GM21526 (cell line): ENCODE measurements at regions not wholly inside any gene's neighbourhood (a gene's known extent, or its start where the extent isn't known, plus 50 kb on each side); places are given as distances from the start of the nearest gene placed in this dataset.

Experiments used
- ATAC-seq: cut with Tn5 transposase; IDR thresholded peaks from one replicate; pipeline ENCODE4 v1.9.1; 2021; ENCODE audit warnings: moderate library complexity; ENCODE audit not compliant: unreplicated experiment, low FRiP score

DNA sequence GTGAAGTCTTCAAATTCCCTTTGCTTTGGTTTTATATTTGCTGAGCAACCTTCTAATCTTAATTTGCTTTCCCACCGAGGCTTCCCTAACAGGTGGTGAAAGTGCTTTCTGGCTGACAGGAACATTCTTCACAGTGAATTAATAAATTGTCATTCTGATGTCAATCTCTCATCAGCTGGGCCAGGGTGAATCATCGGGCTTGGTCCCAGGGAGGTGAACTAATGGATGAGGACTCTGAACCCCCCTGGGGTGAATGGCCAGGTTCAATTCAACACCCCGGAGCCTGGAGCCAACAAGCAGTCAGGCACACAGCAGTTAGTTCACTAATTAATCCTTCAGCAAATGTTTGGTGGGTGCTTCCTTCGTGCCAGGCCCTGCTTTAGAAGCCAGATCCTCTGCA lies 155.4 kb upstream of the PDGFD start:
- no peak for ATAC-seq

DNA sequence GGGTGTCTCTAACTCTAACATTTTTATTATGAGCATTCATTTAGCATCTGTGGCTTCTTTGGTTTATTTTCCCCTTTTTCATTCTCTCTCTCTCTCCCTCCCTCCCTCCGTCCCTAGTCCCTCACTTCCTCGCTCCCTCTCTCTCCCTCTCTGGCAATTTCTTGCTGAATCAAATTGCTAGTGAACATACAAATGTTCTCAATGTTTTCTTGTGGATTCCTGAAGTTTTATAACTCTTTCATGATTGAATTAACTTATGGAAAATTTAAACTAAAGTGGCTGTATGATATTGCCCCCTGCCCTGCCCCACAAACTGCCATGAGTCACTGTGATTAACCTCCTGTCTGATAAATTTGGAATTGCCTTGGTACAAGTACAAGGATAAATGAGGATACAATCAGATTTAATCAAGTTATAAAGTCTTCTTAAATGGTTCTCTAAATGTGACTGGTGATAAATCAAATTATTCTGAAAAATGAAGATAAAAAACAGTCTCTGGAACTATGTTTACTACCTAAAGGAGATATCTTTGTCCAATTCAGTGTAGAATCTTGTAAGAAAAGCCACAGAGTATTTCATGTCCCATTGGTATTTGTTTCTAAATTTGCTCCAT lies 143.0 kb upstream of the PDGFD start:
- ATAC-seq, result no peak

DNA sequence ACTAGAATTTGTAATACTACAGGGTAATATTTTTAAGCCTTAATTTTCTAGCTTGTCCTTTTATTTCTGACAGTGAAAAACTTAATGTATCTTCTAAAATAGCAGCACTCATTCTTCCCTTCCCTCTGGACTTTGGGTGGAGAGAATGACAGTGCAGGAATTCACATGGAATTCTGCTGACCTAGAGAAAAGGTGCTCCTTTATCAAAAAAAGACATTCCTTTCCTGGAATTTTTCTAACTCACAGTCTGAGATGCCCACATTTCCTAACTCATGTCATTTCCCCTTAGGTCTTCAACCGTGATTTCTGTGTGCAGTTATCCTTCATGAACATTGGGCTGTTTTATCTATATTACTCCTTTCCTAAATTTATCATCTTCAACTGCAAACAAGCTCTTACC lies 137.8 kb upstream of the PDGFD start:
- no peak for ATAC-seq

DNA sequence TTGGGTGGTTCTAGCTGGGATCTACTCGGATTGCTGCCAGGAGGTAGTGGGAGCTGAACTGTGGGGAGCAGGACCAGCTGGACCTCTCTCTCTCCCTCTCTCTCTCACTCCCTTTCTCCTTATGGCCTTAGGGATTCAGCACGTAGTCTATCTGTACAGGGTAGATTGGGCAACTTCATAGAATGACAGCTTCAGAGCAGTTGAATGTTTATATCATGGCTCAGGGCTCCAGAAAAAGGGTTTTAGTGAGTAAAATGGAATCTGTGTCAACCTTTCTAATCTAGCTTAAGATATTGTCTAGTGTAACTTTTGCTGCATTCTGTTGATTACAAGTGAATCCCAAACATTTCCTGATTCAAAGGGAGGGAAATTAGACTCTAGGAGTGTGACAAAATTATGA lies 127.7 kb upstream of the PDGFD start:
- ATAC-seq, result no peak

DNA sequence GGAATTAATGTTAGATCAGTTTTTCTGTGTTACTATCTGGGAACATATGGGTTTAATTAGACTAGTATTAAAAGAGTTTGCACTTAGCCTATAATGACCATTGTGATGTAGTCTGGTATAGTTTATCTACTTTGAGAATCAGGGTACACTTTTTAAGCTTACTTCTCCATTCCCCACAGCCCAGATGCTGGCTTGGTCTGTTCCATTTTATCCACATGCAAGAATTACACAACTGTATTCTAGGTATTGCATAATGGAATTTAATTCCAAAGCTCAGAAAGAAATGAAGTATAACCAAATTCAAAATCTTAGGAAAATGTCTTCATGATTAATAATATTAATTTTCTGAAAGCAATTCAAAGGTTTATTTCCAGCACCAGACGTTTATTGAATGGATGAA lies 122.2 kb upstream of the PDGFD start:
- no peak for ATAC-seq

DNA sequence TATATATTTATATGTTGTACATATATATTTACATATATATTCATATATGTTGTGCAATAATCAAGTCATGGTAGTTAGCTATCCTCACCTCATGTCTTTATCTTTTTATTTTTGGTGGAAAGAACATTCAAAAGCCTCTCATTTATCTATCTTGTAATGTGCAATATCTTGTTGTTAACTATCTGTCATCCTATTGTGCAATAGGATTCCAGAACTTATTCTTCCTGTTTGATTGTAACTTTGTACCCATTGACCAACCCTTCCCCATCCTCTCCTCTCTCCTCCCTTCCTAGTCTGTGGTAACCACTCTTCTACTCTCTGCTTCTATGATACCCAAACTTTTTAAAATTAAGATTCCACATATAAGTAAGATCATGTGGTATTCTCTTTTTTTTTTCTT lies 115.6 kb upstream of the PDGFD start:
- no peak for ATAC-seq

DNA sequence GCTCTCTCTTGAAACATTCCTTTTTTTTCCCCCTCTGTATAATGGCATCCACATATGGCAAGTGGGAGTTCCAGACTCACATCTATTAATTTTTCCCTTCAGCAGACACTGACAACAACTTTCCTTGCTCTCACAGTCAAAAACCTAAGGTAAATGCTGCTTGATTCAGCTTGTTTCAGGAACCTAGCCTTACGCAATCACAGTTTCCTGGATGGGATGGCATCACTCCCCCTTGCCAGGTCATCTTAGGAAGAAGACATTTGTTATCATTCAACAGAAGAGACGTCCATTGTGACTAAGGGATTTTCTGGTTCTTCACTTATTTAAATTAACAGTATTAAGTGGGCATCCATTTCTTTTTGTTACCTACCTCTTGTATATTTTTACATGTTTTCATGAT lies 112.0 kb upstream of the PDGFD start:
- no peak for ATAC-seq

DNA sequence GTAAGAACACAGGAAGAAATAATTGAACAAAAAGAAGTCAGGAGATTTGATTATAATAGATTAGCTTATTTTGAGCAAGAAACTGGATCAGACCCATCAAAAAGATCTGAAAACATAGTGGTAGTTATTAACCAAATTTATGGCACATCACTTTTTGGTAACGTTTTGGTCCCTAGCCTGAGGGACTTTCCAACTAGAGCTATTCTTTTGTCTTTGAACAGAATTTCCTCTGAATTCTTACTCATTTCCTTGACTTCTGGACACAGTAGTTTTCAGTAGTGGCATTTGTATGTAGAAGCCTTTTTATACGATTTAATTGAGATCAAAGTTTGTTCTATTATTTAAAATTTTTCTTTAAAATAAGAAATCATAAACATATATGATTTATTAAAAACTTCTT lies 96.5 kb upstream of the PDGFD start:
- ATAC-seq, result no peak

DNA sequence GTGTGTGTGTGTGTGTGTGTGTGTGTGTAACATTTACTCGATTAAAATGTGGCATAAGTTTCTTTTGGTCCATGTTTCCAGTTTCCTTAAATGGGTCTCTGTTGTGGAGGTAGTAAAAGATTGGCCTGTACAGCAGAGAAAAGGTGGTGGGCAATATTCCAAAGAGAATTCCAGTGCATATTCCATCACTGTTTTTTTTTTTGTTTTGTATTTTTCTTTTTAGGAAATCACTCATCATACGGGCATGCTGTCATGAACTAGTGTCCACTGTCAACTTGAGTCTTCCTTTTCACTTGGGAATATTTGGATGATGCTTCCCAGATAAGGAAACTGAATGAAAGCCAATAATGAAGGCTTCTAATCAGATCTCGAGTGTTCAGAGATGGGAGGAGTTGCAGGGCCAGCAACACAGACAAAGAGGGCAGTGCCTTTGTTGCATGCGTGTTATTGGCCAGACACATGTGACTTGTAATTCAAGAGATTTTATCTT lies 95.2 kb upstream of the PDGFD start:
- ATAC-seq, result no peak

DNA sequence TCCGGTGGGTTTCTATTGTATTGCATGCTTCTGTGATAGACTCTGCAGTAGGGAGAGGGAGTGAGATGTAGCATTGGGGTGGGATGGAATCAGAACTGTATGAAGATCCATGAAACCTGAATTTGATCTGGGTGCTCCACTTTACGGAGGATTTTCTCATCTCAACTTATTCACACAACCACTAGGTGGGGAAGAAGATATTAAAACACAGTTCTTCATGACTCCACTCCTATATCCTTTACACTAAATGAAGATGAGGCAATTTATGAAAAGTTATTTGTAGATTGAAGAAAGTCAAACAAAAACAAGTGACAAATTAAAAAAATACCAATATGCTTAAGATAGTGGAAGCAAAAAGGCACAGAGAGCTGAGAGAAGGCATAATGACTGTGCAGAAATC lies 92.6 kb upstream of the PDGFD start:
- no peak for ATAC-seq

DNA sequence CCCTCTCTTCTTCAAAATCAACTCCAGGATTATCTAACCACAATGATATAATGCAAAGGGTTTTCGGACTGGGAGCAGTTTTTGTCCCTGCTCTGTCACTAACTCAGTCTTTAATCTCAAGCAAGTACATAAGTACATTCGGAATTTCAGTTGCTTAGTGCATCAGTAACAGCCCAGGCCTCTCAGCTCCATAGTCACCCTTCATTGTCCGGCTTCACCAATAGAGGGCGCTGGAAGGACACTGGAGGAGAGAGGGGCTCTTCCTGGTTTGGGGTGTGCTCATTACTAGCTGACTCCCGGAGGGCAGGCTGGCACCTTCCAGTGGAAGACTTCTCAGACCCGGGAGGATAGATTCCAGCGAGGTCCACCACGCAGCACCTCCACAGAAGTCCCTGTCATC lies 90.4 kb upstream of the PDGFD start:
- peak; percentile 97 for ATAC-seq

DNA sequence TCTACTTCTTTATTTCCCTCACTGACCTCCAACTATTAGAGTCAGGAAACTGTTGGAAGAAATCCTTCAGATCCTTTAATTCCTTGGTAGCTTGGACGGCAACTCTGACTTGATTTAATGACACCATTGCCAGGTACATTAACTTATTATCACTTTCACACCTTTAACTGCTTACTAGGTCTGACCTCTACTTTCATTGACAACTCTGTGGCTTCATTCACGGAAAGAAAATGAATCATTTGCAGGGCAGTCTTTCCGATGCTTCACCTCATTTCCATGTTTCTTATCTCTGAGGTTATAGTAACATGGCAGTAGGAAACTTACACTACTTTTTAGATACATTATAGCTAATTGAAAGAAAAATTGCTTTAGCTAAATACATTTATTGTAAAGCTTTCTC lies 82.6 kb upstream of the PDGFD start:
- ATAC-seq, result no peak

DNA sequence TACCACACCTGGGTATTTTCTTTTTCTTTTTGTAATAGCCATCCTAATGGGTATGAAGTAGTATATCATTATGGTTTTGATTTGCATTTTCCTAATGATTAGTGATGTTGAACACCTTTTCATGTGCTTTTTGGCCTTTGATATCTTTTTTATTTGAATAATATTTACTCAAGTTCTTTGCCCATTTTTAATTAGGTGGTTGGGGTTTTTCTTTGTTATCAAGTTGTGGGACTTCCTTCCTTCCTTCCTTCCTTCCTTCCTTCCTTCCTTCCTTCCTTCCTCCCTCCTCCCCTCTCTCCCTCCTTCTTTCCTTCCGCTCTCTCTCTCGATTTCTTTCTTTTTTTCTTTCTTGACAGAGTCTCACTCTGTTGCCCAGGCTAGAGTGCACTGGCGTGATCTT lies 75.0 kb upstream of the PDGFD start:
- ATAC-seq, result no peak

DNA sequence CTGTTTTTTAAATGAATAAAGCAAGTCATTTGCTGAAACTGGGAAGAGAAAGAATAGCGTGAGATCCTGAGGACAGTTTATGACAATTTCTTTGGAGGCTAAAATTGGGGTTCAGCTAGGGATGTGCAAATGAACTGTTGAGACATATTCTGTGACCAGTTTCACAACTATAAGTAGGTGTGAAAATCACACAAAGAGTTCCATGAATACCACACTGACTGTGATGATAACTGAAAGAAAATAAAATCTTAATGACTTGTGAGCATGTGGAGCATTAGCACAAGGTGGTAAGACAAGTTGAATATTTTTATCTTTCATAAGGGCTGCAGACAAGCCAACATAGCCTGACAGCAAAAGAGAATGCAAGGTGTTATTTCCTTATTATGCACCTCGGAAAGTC lies 61.1 kb upstream of the PDGFD start:
- no peak for ATAC-seq

DNA sequence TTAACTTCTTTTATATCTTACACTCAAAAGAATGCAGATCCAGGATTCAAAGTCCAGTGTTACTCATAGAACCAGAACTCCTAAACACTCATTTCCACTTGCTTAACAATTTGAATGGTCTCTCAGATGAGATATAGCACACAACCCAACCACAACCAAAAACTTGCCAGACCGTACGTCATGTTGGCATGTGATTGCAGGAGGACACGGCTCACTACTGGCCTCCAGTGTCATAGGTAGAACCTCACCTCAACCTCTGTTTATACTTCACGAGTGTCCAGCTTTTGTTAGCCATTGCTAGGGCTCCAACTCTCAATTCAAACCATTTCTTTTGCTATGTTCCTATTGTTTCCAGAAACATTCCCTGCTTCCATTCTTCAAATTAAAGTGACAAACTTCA lies 58.5 kb upstream of the PDGFD start:
- no peak for ATAC-seq

DNA sequence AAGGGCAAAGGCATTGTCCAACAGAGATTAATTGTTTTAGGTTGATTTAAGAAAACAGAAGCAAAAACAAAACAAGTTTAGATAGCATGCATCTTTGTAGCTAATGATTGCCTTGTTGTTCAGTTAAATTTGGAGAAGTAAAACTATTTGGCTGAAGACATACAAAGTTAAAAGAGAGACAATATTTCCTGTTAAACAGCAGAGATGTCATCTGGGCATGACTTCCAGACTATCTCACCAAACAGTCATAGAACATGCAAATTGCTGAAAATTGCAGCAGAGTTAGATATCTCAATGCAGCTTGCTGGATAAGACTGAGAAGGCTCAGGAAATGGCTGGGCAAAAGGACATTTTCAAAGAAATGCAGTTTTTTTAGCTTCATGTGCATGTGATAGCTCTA lies 57.5 kb upstream of the PDGFD start:
- ATAC-seq, result no peak

DNA sequence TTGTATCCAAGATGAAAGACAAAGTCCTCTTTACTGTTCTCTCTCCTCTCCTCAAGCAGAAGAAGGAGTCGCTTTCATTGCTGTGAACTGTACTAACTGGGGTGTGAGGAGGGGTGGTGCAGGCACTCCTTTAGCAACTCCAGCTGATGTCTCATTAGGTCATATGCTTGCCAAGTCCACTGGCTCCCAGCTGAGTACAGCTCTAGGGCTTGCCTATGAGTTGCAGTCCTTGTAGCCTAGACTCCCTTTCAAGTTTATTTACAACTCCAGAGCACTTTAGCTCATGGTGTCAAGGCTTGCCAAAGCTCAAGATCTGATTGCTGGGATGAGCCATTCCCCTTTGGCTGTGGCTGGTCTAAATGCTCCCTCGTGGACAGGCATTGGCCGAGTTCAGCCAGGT lies 55.1 kb upstream of the PDGFD start:
- no peak for ATAC-seq

DNA sequence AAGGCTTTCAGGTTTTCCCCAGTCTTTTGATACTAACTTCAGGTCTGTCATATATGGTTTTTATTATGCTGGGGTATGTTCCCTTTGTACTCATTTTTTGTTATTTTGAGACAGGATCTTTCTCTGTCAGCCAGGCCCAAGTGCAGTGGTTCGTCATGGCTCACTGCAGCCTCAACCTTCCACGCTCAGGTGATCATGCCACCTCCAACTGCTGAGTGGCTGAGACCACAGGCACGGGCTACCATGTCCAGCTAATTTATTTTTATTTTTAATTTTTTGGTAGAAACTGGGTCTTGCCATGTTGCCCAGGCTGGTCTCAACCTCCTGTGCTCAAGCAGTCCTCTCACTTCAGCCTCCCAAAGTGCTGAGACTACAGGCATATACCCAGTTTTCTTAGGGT lies 50.6 kb upstream of the PDGFD start:
- no peak for ATAC-seq
